Liver (tissue), 3 donors: ENCODE measurements at regions not wholly inside any gene's neighbourhood (a gene's known extent, or its start where the extent isn't known, plus 50 kb on each side); places are given as distances from the start of the nearest gene placed in this dataset.

Source experiments
- CTCF ChIP-seq: fragments of 150-350 bp; IDR thresholded peaks from 2 replicates; pipeline ENCODE4 v1.5.1; 2017; ENCODE audit warnings: improper control_type of control experiment, low read depth, low read length; ENCODE audit not compliant: missing input control
- EGR1 ChIP-seq, 2 donors: IDR thresholded peaks; 2 replicates each; pipeline ENCODE4 v1.6.1; 2016 to 2018; ENCODE audit warnings: antibody characterized with exemption in 2 of 2, low read depth in 2 of 2
- MAX ChIP-seq: IDR thresholded peaks from 2 replicates; pipeline ENCODE4 v1.6.1; 2016; ENCODE audit warnings: antibody characterized with exemption
- RAD21 ChIP-seq, 2 donors: IDR thresholded peaks; 2 replicates each; pipeline ENCODE4 v1.6.1; 2016; ENCODE audit warnings: antibody characterized with exemption in 2 of 2, mild to moderate bottlenecking in 2 of 2
- REST ChIP-seq: IDR thresholded peaks from 2 replicates; pipeline ENCODE4 v1.6.1; 2016; ENCODE audit warnings: antibody characterized with exemption, mild to moderate bottlenecking
- RXRA ChIP-seq, 2 donors: IDR thresholded peaks; 2 replicates each; pipeline ENCODE4 v1.6.1; 2017 to 2018; ENCODE audit warnings: antibody characterized with exemption in 2 of 2, mild to moderate bottlenecking in 1 of 2
- SP1 ChIP-seq: IDR thresholded peaks from 2 replicates; pipeline ENCODE4 v1.6.1; 2018; ENCODE audit warnings: antibody characterized with exemption, mild to moderate bottlenecking
- ZBTB33 ChIP-seq: IDR thresholded peaks from 2 replicates; pipeline ENCODE4 v1.6.1; 2016; ENCODE audit warnings: antibody characterized with exemption
- donor health status: healthy.
- donor health status: healthy.

GRCh38 chr9:74041588-74041987 is 455.5 kb upstream of the RORB start:
- TF ChIP-seq CTCF (no peak), EGR1 (IDR thresholded peaks at IDR 0.05; ENCODE audit: low read depth in 2 of 2) (no peak), REST (no peak), RXRA (IDR thresholded peaks at IDR 0.05) (peak in 1 of 2 donors; percentile 15), RAD21 (IDR thresholded peaks at IDR 0.05) (no peak), ZBTB33 (no peak), SP1 (peak; percentile 32), MAX (no peak)
